Naive thymus-derived CD4-positive, alpha-beta T cell (primary cell): ENCODE measurements at regions not wholly inside any gene's neighbourhood (a gene's known extent, or its start where the extent isn't known, plus 50 kb on each side); places are given as distances from the start of the nearest gene placed in this dataset.

Experiments
- ATAC-seq: fragments of 150-1000 bp; cut with Tn5 transposase; 2 replicates; pipeline ENCODE4 v1.10.0; 2021; ENCODE audit warnings: mild to moderate bottlenecking, moderate library complexity
- CTCF ChIA-PET: fragments of 350-600 bp; sonication (Branson Sonifier 250); formaldehyde crosslinking; loops from one replicate; lab custom pipeline; 2021; ENCODE audit warnings: antibody characterized with exemption; lab: Charles Lee
- POLR2A ChIA-PET: fragments of 350-600 bp; sonication (Branson Sonifier 250); formaldehyde crosslinking; loops from one replicate; lab custom pipeline; 2021; ENCODE audit warnings: antibody characterized with exemption, inconsistent platforms; lab: Charles Lee
- DNase-seq, 9 donors: peaks; one replicate each; pipeline versions ENCODE4 v3.0.0 to v3.0.0-alpha.2; 2020 to 2022; ENCODE audit warnings: mixed read lengths in 1 of 9
- H3K27ac ChIP-seq: one replicate; pipeline ENCODE4 v1.7.0; 2013; ENCODE audit warnings: mild to moderate bottlenecking, low read depth, low read length, moderate library complexity
- H3K27me3 ChIP-seq, 2 donors: one replicate each; pipeline ENCODE4 v1.7.0; 2013; ENCODE audit warnings: low read length in 2 of 2, mild to moderate bottlenecking in 2 of 2, moderate library complexity in 2 of 2; ENCODE audit not compliant: control insufficient read depth in 2 of 2, insufficient read depth in 2 of 2
- H3K36me3 ChIP-seq, 3 experiments: 1 replicate in 2 of 3; 2 replicates in 1 of 3; pipeline ENCODE4 v1.7.0; 2013; ENCODE audit warnings: low read length in 3 of 3, mild to moderate bottlenecking in 3 of 3, moderate library complexity in 1 of 3; ENCODE audit not compliant: insufficient read depth in 3 of 3, control insufficient read depth in 2 of 3
- H3K4me1 ChIP-seq, 2 donors: one replicate each; pipeline ENCODE4 v1.7.0; 2013; ENCODE audit warnings: low read length in 2 of 2, mild to moderate bottlenecking in 2 of 2, moderate library complexity in 1 of 2; ENCODE audit not compliant: control insufficient read depth in 2 of 2, insufficient read depth in 2 of 2
- H3K4me3 ChIP-seq: 2 replicates; pipeline ENCODE4 v1.7.0; 2013; ENCODE audit warnings: mild to moderate bottlenecking, low read length
- H3K9me3 ChIP-seq, 3 experiments: 1 replicate in 2 of 3; 2 replicates in 1 of 3; pipeline ENCODE4 v1.7.0; 2013; ENCODE audit warnings: low read length in 3 of 3; ENCODE audit not compliant: control insufficient read depth in 2 of 3
- H3K27ac Mint-ChIP-seq, 9 donors: one replicate each; pipeline ENCODE4 v1.8.0; 2020 to 2022; ENCODE audit warnings: mixed read lengths in 9 of 9, mild to moderate bottlenecking in 8 of 9, moderate library complexity in 5 of 9, inconsistent platforms in 2 of 9
- H3K27me3 Mint-ChIP-seq, 5 donors: one replicate each; pipeline ENCODE4 v1.8.0; 2021 to 2022; ENCODE audit warnings: mixed read lengths in 5 of 5, mild to moderate bottlenecking in 1 of 5
- H3K36me3 Mint-ChIP-seq, 5 donors: one replicate each; pipeline ENCODE4 v1.8.0; 2020 to 2022; ENCODE audit warnings: mixed read lengths in 5 of 5, mild to moderate bottlenecking in 3 of 5, inconsistent platforms in 1 of 5
- H3K4me1 Mint-ChIP-seq, 7 donors: one replicate each; pipeline ENCODE4 v1.8.0; 2020 to 2022; ENCODE audit warnings: mixed read lengths in 7 of 7, mild to moderate bottlenecking in 3 of 7, inconsistent platforms in 1 of 7
- H3K4me3 Mint-ChIP-seq, 10 donors: one replicate each; pipeline ENCODE4 v1.8.0; 2020 to 2022; ENCODE audit warnings: mild to moderate bottlenecking in 10 of 10, mixed read lengths in 10 of 10, moderate library complexity in 6 of 10, inconsistent platforms in 2 of 10
- H3K9me3 Mint-ChIP-seq, 11 donors: one replicate each; pipeline ENCODE4 v1.8.0; 2020 to 2022; ENCODE audit warnings: mixed read lengths in 11 of 11, mild to moderate bottlenecking in 4 of 11, inconsistent platforms in 1 of 11, moderate library complexity in 1 of 11
- intact Hi-C, 2 donors: fragments of 100-400 bp; cut with micrococcal nuclease; formaldehyde crosslinking; loops; one replicate each; pipeline ENCODE4 v1.15.1; 2023

DNA sequence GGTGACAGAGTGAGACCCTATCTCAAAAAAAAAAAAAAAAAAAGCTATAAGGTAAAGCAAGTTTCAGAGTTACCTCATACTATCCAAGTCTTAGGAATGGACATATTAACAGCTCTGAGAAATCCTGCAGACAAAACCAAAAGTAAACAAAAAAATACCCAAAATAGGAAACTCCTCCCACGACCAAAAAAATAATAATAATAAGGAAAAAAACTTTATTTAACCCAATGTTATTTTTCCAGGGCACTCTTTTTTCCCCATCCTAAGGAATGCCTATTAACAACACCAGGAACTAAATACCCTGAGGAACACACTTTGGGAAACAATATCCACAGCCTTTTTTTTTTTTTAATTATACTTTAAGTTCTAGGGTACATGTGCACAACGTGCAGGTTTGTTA, 135.5 kb upstream of the CCND2 start:
- DNase-seq, result no peak
- H3K4me1 ChIP-seq, result peaks cover 6 to 20% of the 10 kb centered on the region in 2 donors
- no peak overlapping the region for H3K27ac Mint-ChIP-seq
- POLR2A ChIA-PET, result no interaction called here
- H3K27me3 ChIP-seq, result no peaks in the 10 kb centered on the region
- peaks cover 18 to 74% (median 31%) of the 10 kb centered on the region in 7 donors for H3K4me1 Mint-ChIP-seq
- H3K27ac ChIP-seq, result no peak overlapping the region
- no peaks in the 10 kb centered on the region for H3K27me3 Mint-ChIP-seq
- peaks cover 0 to 2% (median 0%) of the 10 kb centered on the region in 11 donors for H3K9me3 Mint-ChIP-seq
- CTCF ChIA-PET, result interaction anchor here (2.2 kb wide), 1 partner anchor 139 kb away, joined by 6 read pairs; no protein-coding TSS in a partner anchor
- H3K36me3 Mint-ChIP-seq, result peaks cover 0 to 17% (median 0%) of the 10 kb centered on the region in 5 donors
- H3K4me3 Mint-ChIP-seq, result no peak overlapping the region
- no peak overlapping the region for H3K4me3 ChIP-seq
- H3K36me3 ChIP-seq, result no peaks in the 10 kb centered on the region
- no peaks in the 10 kb centered on the region for H3K9me3 ChIP-seq
- intact Hi-C loops, result no loop called here
- ATAC-seq, result no peak

DNA sequence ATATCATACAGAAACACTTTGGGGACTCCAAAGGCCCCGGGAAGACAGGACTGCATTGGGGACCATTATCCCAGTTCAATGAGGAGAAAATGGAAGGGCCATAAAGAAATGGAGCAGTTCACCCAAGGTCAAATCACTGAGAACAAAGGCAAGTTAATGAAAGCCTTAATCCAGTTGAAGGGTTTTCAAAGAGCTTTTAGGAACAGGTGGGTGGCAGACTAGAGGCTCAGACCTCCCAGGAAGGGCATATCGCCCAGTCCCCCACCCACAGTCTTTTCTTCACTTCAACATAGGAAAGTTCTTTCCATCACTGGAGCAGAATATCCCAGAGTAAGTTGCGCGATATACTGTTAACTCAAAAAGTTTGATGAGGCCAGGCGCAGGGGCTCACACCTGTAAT, 136.1 kb upstream of the CCND2 start:
- H3K4me1 Mint-ChIP-seq, result peaks cover 18 to 68% (median 25%) of the 10 kb centered on the region in 7 donors
- peak overlapping the region in 1 of 9 donors; percentile 37 for H3K27ac Mint-ChIP-seq
- no peaks in the 10 kb centered on the region for H3K9me3 ChIP-seq

DNA sequence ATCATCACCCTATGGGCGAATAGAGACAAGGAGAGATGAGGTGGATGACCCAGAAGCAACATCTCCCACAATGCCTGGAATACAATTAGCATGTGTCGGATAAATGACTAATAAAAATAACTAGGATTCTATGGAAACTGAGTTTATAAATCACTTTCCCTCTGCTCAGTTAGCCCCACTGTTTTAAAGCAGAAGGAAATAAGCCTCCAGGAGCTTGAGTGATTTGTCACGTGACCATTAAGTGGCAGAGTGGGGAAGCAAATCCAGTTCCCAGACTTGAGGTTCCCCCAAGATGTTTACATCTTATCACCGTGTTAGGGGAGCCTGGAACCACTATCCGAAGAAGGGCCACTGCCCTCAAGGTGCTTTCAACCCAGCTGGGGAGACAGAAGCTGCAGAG, 136.5 kb upstream of the CCND2 start:
- Histone ChIP-seq H3K4me1 (peaks cover 0 to 11% of the 10 kb centered on the region in 2 donors), H3K27ac (no peak overlapping the region), H3K36me3 (no peaks in the 10 kb centered on the region), H3K4me3 (no peak overlapping the region), H3K9me3 (no peaks in the 10 kb centered on the region), H3K27me3 (no peaks in the 10 kb centered on the region)
- CTCF ChIA-PET, result interaction anchor here (2.2 kb wide), 1 partner anchor 140 kb away, joined by 6 read pairs; no protein-coding TSS in a partner anchor
- H3K9me3 Mint-ChIP-seq, result peaks cover 0 to 2% (median 0%) of the 10 kb centered on the region in 11 donors
- peaks cover 0 to 17% (median 7%) of the 10 kb centered on the region in 5 donors for H3K36me3 Mint-ChIP-seq
- ATAC-seq (no peak), DNase-seq (no peak)
- no peaks in the 10 kb centered on the region for H3K27me3 Mint-ChIP-seq
- H3K27ac Mint-ChIP-seq, result peak overlapping the region in 1 of 9 donors; percentile 37
- POLR2A ChIA-PET, result no interaction called here
- intact Hi-C loops, result no loop called here
- peaks cover 18 to 63% (median 21%) of the 10 kb centered on the region in 7 donors for H3K4me1 Mint-ChIP-seq
- no peak overlapping the region for H3K4me3 Mint-ChIP-seq

More for the DNA sequence above, 136.1 kb upstream of the CCND2 start:
- Histone ChIP-seq H3K27ac (no peak overlapping the region), H3K27me3 (no peaks in the 10 kb centered on the region), H3K4me3 (no peak overlapping the region), H3K4me1 (peaks cover 3 to 15% of the 10 kb centered on the region in 2 donors), H3K36me3 (no peaks in the 10 kb centered on the region)
- CTCF ChIA-PET, result interaction anchor here (2.2 kb wide), 1 partner anchor 139 kb away, joined by 6 read pairs; no protein-coding TSS in a partner anchor
- POLR2A ChIA-PET, result no interaction called here
- Mint-ChIP-seq H3K36me3 (peaks cover 0 to 17% (median 5%) of the 10 kb centered on the region in 5 donors), H3K27me3 (no peaks in the 10 kb centered on the region), H3K9me3 (peaks cover 0 to 2% (median 0%) of the 10 kb centered on the region in 11 donors), H3K4me3 (no peak overlapping the region)
- no peak for DNase-seq
- intact Hi-C loops, result no loop called here
- no peak for ATAC-seq

DNA sequence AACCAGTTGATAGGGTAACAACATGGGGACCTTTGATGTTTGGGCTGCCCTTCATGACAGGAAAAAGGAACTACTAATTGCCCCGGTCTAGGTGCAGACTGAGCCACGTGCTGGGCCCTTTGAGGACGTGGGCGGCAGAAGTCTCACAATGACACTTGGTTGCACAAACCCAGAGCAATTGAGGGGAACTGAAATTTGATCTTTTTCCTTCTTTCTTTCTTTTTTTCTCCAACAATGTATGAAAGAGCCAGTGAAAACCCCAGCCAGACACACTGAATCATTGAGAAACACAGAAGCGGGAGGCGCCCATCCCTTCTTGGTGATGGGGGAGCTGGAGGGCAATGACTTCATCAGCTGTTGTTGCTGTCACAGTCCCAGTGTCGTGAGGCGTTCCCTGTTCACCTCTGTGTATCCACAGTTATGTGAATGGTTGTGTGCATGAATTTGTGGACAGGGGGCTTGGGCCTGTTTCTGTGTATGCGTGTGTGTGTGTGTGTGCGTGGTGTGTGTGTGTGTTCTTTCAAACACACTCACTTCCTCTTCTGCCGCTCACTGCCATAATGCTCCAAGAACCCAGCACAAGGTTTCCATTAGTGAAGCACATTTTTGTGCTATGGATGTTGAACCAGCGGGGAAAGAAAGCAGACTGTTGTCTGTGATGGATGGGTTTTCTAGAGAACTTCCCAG, 137.5 kb upstream of the CCND2 start:
- H3K4me1 ChIP-seq, result peaks cover 0 to 7% of the 10 kb centered on the region in 2 donors
- peak overlapping the region in 1 of 10 donors; percentile 21 for H3K4me3 Mint-ChIP-seq
- no peak overlapping the region for H3K4me3 ChIP-seq
- no peaks in the 10 kb centered on the region for H3K9me3 ChIP-seq
- H3K27me3 ChIP-seq, result no peaks in the 10 kb centered on the region
- H3K27me3 Mint-ChIP-seq, result no peaks in the 10 kb centered on the region
- H3K27ac Mint-ChIP-seq, result peak overlapping the region in 7 of 9 donors; percentile 9 to 81 (median 51)
- peaks cover 0 to 24% (median 16%) of the 10 kb centered on the region in 5 donors for H3K36me3 Mint-ChIP-seq
- intact Hi-C loops, result no loop called here
- CTCF ChIA-PET, result interaction anchor here (0.8 to 2.2 kb wide), 2 partner anchors 28 to 141 kb away, joined by 5 to 6 read pairs; no protein-coding TSS in a partner anchor
- POLR2A ChIA-PET, result interaction anchor here (0.6 kb wide), 1 partner anchor 21 kb away, joined by 3 read pairs; no protein-coding TSS in a partner anchor
- ATAC-seq (peak; percentile 72), DNase-seq (peak in 1 of 9 donors; percentile 64)
- H3K27ac ChIP-seq, result no peak overlapping the region
- H3K4me1 Mint-ChIP-seq, result peaks cover 17 to 54% (median 19%) of the 10 kb centered on the region in 7 donors
- no peaks in the 10 kb centered on the region for H3K36me3 ChIP-seq
- peaks cover 0 to 12% (median 3%) of the 10 kb centered on the region in 11 donors for H3K9me3 Mint-ChIP-seq

DNA sequence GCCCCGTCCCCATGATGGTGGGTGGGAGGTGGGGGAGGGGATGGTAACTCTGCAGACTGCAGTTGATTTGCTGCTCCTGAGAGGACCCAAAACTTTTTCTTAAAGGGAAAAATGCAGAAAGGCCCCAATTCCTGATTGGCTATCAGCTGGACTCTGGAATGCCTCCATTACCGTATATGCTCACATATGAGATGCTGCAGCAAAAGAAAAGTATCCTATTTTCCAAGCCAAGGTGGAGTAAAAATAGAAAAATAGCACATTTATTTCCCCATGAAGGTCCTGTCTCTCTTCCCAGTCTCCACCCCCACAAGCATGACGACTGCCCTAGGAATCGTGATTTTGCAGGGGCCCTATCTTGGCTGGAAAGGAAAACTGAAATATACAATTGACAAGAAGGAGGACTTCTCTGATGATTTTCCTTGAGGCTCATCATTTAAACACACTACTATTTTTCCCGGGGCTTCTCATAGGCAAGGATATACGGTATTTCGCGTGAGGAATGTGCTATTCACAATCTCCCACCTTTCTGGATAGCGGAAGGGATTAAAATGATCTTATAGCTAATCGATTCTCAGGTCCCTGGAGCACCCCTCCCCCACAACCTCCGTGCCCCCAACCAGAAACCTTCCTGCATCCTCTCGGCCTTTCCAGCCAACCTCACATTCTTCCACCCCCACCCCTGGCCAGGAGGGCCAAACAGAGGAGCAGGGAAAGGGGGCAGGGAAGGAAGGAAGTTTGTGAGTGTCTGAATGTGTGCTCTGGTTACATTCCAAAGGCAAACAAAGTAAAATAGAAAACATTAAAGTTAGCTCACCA, 138.9 kb upstream of the CCND2 start:
- ChIA-PET CTCF (interaction anchor here (0.8 to 1.0 kb wide), 2 partner anchors 27 to 142 kb away, joined by 3 to 5 read pairs; no protein-coding TSS in a partner anchor), POLR2A (no interaction called here)
- Mint-ChIP-seq H3K27me3 (no peaks in the 10 kb centered on the region), H3K4me1 (peaks cover 13 to 41% (median 19%) of the 10 kb centered on the region in 7 donors), H3K4me3 (no peak overlapping the region), H3K9me3 (peaks cover 0 to 18% (median 3%) of the 10 kb centered on the region in 11 donors), H3K36me3 (peaks cover 0 to 34% (median 15%) of the 10 kb centered on the region in 5 donors), H3K27ac (peak overlapping the region in 3 of 9 donors; percentile 7 to 62 (median 31))
- intact Hi-C loops, result no loop called here
- peaks cover 0 to 7% of the 10 kb centered on the region in 2 donors for H3K4me1 ChIP-seq
- DNase-seq (no peak), ATAC-seq (no peak)
- H3K4me3 ChIP-seq, result no peak overlapping the region
- H3K9me3 ChIP-seq, result no peaks in the 10 kb centered on the region
- H3K36me3 ChIP-seq, result no peaks in the 10 kb centered on the region
- no peaks in the 10 kb centered on the region for H3K27me3 ChIP-seq
- no peak overlapping the region for H3K27ac ChIP-seq

DNA sequence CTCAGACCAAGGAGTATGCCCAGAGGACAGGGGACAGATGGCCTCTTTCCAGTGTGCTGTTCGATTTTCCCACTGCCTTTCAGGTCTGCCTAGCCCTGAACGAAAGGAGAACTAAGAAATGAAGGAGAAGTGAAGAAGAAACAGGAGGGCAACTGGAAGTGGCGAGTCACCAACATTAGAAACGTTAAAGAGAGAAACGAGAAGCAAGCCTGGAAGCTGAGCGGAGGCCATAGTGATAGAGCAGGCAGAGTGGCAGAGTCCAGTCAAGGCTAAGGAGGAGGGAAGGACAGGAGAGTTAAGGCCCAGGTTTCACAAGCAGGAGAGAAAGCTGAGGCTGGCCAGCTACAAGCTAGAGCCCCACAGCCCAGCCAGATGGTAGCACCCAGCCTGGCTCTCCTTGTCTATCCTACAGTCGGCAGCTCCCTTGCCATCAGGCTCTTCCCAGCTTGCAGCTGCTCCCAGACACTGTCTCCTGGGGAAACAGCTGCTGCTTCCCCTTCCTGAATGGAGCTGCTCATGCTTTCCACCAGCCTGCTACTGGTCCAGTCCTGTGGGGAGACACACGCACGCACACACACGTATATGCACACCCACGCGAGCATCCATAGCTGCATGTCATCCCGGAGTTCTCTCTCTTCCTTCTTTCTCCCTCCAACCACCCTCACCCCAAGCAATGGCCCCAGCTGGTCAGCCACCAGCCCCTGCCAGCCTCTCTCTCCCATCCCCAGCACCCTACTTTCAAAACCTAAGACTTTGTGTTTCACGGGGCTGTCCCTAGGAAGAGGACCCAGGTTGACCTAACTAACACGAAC, 139.7 kb upstream of the CCND2 start:
- Mint-ChIP-seq H3K27ac (peak overlapping the region in 2 of 9 donors; percentile 26 to 65), H3K36me3 (peaks cover 0 to 34% (median 11%) of the 10 kb centered on the region in 5 donors), H3K4me1 (peaks cover 13 to 33% (median 17%) of the 10 kb centered on the region in 7 donors), H3K4me3 (no peak overlapping the region), H3K27me3 (no peaks in the 10 kb centered on the region), H3K9me3 (peaks cover 0 to 18% (median 3%) of the 10 kb centered on the region in 11 donors)
- no peak overlapping the region for H3K4me3 ChIP-seq
- no peaks in the 10 kb centered on the region for H3K36me3 ChIP-seq
- H3K27me3 ChIP-seq, result no peaks in the 10 kb centered on the region
- ChIA-PET CTCF (no interaction called here), POLR2A (no interaction called here)
- no peak overlapping the region for H3K27ac ChIP-seq
- peaks cover 0 to 7% of the 10 kb centered on the region in 2 donors for H3K4me1 ChIP-seq
- ATAC-seq (peak; percentile 32), DNase-seq (peak in 1 of 9 donors; percentile 16)
- intact Hi-C loops, result no loop called here
- H3K9me3 ChIP-seq, result no peaks in the 10 kb centered on the region
